Smooth muscle cell of the brain vasculature (primary cell): ENCODE measurements at regions not wholly inside any gene's neighbourhood (a gene's known extent, or its start where the extent isn't known, plus 50 kb on each side); places are given as distances from the start of the nearest gene placed in this dataset.
"Not testable (repeated sequence)": the region's sequence is repeated elsewhere in the genome, so short reads cannot be mapped to it uniquely, and the experiment has no call there.

ENCODE experiments used
- DNase-seq: peaks from one replicate; pipeline ENCODE4 v3.0.0-alpha.2; 2012; ENCODE audit warnings: low read depth, low spot score

GRCh38 chr9:90141723-90142122, 500.9 kb downstream of the DIRAS2 start:
- no peak for DNase-seq

DNA sequence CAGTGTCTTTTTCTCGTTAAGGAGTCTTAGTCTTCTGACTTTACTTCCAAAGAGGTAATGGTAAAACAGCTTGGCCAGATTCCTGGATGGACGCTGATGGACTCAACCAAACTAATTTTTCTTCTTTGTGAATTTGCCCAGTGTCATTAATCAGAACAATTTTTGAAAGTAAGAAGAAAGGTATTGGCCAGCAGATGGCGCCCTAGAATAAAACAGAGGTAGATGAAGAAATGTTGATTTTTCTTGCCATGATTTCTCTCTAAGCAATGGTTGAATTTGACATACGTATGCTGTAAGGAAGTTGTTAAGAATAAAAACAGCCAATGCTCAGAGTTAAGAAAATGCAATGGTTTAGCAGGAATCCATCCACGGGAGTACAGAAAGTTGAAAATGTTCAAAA, 500.0 kb downstream of the DIRAS2 start:
- DNase-seq, result peak; percentile 20

DNA sequence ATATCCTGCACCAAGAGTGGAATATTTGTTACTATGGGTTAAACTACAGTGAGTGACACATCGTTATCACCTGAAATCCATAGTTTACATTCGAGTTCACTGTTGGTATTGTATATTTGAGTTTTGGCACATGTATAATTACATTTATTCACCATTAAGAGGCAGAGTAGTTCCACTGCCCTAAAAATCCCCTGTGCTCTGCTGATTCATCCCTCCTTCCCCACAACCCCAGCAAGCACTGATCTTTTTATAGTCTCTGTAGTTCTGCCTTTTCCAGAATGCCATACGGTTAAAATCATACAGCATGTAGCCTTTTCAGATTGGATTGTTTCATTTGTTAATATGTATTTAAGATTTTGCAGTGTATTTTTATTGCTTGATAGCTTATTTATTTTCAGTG, 495.2 kb downstream of the DIRAS2 start:
- DNase-seq, result no peak

DNA sequence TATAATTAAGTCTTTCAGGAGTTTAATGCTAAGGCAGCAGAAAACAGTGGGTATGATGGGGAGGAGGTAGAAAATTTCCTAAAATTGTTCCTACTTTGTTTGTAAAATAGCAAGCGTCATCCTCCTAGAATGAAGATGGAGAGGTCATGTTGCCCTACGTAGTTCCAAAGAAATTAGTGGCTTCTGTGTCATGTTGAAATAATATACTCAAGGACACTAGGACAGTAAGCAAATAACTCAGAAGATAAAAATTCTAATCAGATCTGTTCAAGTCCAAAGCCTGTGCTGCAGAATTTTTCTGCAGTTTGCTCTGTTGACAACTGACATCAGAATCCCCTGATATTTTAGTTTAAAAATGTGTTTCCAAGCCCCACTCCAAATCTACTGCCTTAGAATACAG, 486.3 kb downstream of the DIRAS2 start:
- DNase-seq, result no peak

DNA sequence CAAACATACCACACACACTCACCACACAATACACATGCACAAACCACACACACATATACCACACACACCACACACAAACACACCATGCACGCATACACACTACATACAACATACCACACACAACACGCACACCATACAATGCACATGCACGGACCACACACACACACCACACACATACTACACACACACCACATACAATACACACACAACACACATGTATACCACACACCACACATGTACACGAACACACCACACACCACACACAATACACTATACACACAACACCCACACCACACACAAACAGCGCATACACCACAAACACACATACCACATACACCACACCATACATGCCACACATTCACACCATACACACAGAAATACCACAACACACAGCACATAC, 480.3 kb downstream of the DIRAS2 start:
- no peak for DNase-seq

DNA sequence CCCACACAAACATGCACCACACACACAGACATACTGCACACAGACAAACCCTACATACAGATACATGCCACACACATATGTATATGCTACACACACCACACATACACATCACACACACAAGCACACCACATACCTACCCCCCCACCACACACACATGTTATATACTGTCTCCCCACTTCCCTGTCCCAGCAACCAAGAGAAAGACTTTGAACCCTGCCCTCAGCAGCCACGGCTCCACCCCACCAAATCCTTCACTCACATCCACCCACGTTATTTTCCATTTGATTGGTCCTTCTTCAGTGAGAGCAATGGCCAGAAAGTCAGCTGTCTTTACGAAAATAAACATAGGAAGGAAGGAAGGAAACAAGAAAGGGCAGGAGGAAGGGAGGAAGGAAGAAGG, 479.8 kb downstream of the DIRAS2 start:
- no peak for DNase-seq

GRCh38 chr9:90165281-90165680, 477.3 kb downstream of the DIRAS2 start:
- no peak for DNase-seq

DNA sequence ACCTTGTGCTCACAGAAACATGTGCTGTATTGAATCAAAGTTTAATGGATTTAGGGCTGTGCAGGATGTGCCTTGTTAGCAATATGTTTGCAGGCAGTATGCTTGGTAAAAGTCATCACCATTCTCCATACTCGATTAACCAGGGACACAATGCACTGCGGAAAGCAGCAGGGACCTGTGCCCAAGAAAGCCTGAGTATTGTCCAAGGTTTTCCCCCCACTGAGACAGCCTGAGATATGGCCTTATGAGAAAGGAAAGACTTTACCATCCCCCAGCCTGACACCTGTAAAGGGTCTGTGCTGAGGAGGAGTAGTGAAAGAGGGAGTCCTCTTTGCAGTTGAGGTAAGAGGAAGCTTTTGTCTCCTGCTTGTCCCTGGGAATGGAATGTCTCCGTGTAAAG, 476.2 kb downstream of the DIRAS2 start:
- not testable (repeated sequence) for DNase-seq

DNA sequence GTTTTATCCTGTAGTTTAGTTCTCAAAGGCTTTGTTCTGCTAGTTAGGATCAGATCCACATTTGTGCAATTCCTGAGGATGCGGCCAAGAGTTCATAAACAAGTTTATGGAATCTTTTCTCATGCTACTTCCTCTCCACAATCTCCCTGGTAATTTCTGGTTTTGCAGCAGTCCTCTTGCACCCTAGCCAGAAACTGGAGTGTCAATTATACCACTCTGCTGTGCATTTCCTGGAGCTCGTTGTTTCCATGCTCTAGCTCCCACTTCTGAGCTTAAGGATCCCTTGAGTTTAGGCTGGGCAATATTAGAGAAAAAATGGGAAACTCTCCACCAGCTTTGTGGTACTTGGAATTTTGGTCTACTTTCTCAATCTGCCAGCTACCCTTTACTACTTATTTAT, 474.7 kb downstream of the DIRAS2 start:
- DNase-seq, result no peak

- no peak for DNase-seq
These were observed 473.1 kb downstream of the DIRAS2 start for GRCh38 chr9:90169490-90169889.

GRCh38 chr9:90173935-90174334, 468.7 kb downstream of the DIRAS2 start:
- not testable (repeated sequence) for DNase-seq

DNA sequence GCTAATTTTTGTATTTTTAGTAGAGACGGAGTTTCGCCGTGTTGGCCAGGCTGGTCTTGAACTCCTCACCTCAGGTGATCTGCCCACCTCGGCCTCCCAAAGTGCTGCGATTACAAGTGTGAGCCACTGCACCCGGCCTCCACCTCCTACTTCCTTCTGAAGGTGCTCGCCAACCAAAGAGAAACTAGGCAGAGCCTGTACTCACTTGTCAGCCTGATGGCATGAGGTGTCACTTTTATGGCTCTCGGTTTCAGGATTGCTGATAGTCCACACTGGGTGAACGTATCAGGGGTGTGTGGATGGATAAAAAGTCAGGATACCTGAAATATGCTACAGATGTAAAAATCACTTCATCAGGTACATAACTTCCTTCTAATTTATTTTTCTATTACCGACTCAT, 468.3 kb downstream of the DIRAS2 start:
- not testable (repeated sequence) for DNase-seq

DNA sequence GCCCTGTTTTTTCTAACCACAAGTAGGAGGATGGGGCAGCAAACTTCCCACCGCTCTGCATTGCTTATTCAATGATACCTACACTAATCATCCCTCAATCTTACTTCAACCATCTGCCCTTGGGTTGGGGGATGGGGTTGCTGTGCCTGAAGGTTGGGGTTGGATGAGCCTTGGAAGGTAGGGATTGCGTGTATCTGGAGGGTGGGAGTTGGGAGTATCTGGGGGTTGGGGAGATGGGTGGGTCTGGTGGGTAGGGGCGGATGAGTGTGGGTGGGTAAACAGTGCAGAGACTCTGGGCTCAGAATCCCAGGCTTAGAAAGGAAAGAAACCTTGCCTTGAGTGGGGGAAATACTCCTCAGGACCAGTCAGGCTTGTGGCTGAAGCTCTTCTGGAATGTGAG, 467.4 kb downstream of the DIRAS2 start:
- DNase-seq, result no peak

DNA sequence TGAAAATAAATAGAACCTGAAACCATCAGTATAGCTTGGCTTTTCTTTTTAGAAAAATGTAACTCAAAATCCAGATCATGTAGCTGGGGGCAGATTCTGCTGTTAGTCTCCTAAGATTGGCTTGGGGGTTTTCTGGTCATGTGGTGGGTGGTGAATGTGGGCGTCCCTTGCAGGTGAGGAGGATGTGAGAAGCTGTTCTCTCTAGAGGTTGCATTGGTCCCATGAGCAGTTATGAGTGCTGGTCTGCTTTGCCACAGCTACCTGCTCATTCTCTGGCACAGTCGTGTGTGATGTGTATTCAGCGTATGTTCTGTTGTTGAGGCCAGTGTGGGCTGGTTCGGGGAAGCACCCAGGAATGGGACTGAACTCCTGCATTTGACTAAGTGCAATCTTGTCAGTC, 466.8 kb downstream of the DIRAS2 start:
- no peak for DNase-seq

GRCh38 chr9:90176901-90177300, 465.7 kb downstream of the DIRAS2 start:
- DNase-seq, result no peak

DNA sequence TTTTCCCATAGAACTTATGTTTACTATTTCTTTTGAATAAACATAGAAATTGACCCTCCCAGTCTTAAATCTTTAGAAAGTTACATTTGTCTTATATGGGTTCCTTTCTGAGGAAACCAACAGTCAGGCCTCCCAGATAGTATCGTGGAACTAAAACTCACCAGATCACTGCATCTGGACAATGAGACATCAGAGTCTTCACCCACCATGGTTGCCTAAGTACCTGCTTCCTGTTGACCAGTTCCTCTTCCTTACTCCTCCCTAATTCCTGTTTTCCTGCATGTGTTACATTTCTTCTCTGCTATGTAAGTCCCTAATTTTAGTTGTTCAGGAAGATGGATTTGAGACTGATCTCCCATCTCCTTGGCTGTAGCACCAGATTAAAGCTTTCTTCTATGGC, 462.2 kb downstream of the DIRAS2 start:
- DNase-seq, result no peak

DNA sequence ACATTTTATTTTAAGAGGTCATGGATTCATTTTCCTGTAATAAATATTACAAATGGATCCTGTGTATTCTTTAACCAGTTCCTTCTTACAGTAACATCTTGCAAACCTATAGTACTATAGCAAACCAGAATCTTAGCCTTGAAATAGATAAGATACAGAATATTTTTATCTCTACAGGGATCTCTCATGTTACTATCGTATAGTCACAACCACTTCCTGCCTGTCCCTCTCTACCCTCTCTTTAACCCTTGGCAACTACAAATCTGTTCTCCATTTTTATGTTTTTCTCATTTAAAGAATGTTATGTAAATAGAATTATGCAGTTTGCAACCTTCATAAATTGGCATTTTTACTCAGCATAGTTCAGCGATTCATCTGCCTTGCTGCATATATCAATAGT, 454.0 kb downstream of the DIRAS2 start:
- DNase-seq, result no peak

DNA sequence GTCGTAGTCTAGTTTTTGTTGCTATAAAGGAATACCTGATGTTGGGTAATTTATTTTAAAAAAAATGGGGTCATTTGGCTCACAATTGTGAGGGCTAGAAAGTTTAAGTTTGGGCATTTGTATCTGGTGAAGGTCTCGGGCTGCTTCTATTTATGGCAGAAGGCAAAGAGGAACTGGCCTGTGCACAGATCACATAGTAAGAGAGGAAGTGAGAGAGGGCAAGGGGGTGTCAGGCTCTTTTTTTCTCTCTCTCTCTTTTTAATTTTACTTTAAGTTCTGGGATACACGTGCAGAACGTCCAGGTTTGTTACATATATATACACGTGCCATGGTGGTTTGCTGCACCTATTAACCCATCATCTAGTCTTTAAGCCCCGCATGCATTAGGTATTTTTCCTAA, 453.3 kb downstream of the DIRAS2 start:
- DNase-seq, result no peak

DNA sequence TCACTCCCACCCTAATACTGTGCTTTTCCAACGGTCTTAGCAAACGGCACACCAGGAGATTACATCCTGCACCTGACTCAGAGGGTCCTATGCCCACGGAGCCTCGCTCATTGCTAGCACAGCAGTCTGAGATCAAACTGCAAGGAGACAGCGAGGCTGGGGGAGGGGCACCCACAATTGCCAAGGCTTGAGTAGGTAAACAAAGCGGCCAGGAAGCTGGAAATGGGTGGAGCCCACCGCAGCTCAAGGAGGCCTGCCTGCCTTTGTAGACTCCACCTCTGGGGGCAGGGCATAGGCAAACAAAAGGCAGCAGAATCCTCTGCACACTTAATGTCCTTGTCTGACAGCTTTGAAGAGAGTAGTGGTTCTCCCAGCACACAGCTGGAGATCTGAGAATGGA, 450.2 kb downstream of the DIRAS2 start:
- DNase-seq, result not testable (repeated sequence)

- no peak for DNase-seq
These were observed 443.7 kb downstream of the DIRAS2 start for GRCh38 chr9:90198956-90199355.

GRCh38 chr9:90201766-90202165, 440.9 kb downstream of the DIRAS2 start:
- DNase-seq, result no peak

DNA sequence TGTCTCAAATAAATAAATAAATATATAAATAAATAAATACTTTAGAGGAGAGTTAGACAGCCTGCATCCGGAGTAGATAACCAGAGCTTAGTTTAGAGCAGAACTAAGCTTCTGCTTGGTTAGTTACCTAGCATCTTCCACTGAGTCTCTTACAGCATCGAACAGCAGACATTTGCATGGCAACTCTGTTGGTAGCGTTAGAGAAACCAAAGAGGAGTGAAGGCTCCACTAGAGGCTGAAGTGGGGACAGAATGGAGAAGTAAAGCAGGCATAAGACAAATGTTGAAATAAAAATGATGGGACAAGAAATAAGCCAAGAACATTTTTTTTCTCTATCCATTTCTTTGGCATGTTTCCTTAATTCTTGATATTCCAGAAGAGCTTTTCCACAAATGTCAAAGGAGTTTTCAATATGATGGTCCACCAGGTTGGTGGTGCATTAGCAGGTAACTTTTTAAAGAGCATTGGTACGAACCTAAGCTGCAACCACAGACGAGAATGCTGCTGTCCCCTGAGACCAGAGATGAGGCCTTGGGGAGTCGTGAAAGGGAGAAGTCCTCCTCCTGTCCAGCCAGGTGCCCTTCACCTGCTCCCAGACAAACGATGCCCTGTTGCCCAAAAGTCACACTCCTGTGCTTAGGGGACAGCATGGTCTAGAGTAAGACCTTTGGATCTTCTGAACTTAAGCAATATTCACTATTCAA, 438.3 kb downstream of the DIRAS2 start:
- DNase-seq, result no peak

GRCh38 chr9:90213045-90213444, 429.6 kb downstream of the DIRAS2 start:
- not testable (repeated sequence) for DNase-seq

GRCh38 chr9:90219548-90220118, 423.0 kb downstream of the DIRAS2 start:
- no peak for DNase-seq
